ENCODE measurements at regions not wholly inside any gene's neighbourhood (a gene's known extent, or its start where the extent isn't known, plus 50 kb on each side); places are given as distances from the start of the nearest gene placed in this dataset.

GRCh38 chr16:85293904-85294642 is 181.8 kb upstream of the CIBAR2 start:
- no peak for DNase-seq (ENCODE audit: low read depth)

DNA sequence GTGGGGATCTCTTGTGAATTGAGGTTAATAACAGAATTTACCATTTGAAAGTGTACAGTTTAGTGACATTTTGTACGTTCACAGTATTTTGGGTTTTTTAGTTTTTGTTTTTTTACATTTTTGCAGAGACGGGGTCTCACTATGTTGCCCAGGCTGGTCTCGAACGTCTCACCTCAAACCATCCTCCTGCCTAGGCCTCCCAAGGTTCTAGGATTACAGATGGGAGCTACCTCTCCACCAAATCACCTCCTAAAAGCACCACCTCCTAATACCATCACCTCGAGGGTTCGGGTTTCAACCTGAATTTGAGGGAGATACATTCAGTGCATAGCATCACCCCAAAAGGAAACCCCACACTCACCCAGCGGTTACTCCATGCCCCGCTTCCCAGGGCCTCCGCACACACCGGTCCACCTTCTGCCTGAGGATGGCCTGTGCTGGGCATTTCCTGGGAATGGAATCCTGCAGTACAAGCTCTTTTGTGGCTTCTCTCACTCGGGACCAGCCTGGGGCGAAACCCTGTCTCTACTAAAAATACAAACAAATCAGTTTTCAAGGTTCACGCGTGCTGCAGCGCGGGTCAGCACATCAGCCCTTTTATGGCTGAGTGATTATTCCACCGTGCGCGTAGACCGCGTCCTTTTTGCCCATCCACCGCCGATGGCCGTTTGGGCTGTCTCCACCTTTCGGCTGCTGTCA is 182.7 kb upstream of the CIBAR2 start:
- DNase-seq (ENCODE audit: low read depth) = no peak

- no peak for DNase-seq (ENCODE audit: low read depth)
Measured at GRCh38 chr16:85296859-85297660, 184.8 kb upstream of the CIBAR2 start.

DNA sequence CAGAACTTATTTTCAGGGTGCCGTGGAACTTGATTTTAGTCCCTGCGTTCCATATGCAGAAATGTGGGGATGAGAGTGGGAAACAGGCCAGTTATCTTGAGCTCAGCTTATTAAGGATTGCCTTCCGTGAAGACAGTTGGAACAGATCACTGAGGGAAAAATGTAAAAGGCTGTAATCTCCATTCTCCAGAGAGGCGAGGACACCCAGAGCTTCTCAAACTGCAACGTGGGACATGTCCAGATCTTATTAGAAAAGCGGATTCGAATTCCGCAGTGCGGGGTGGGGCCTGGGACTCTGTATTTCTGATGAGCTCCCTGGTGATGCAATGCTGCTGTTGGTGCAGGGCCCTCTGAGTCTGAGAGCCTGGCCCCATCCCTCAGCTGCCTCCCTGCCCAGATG is 185.6 kb upstream of the CIBAR2 start:
- no peak for DNase-seq (ENCODE audit: low read depth)

- DNase-seq (ENCODE audit: low read depth) = no peak
Measured at GRCh38 chr16:85300406-85300968, 188.2 kb upstream of the CIBAR2 start.

DNA sequence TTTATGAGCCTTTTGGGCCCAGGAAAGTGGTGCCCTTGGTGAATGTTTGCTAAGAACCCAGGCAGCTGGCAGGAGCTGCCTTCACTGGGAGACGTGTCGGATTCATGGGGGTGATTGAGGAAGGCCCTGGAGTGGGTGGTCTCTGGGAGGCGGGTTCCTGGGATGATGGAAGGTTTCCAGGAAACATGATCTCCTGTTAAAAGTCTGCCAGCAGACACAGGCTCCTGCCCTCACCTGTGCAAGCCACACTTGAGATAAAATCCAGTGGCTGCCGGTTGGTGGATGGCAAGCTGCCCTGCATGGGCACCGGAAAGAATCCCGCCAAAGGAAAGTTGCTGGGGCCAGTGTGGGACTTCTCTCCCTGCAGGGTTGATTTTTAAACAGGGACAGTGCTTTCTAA is 189.0 kb upstream of the CIBAR2 start:
- no peak for DNase-seq (ENCODE audit: low read depth)

GRCh38 chr16:85302018-85302847 is 190.0 kb upstream of the CIBAR2 start:
- no peak for DNase-seq (ENCODE audit: low read depth)

- no peak for DNase-seq (ENCODE audit: low read depth)
Measured at GRCh38 chr16:85302848-85303353, 190.6 kb upstream of the CIBAR2 start.

DNA sequence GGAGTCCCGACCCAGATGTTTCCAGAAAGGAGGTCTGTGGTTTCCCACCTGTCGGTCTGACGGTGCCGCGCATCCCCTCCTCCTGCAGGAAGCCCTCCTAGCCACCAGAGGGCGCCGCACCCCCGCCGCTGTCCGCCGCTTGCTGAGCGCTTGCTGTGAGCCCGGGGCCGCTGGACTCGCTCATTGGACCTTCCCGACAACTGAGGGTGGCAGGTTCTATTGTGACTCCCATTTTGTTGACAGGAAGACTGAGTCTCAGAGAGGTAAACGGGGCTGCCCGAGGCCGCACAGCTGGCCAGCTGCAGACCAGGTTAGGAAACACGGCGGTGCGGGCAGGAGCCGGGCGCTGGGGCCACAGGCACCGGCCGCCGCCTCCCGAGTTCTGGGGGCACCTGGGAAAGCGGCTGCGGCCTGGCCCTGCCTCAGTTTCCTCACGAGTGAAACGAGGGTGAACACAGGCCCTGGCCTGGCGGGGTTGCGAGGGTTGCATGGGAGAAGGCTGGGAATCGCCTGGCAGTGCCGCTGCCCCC is 191.1 kb upstream of the CIBAR2 start:
- no peak for DNase-seq (ENCODE audit: low read depth)

GRCh38 chr16:85304337-85304736 is 192.1 kb upstream of the CIBAR2 start:
- DNase-seq (ENCODE audit: low read depth) = no peak

DNA sequence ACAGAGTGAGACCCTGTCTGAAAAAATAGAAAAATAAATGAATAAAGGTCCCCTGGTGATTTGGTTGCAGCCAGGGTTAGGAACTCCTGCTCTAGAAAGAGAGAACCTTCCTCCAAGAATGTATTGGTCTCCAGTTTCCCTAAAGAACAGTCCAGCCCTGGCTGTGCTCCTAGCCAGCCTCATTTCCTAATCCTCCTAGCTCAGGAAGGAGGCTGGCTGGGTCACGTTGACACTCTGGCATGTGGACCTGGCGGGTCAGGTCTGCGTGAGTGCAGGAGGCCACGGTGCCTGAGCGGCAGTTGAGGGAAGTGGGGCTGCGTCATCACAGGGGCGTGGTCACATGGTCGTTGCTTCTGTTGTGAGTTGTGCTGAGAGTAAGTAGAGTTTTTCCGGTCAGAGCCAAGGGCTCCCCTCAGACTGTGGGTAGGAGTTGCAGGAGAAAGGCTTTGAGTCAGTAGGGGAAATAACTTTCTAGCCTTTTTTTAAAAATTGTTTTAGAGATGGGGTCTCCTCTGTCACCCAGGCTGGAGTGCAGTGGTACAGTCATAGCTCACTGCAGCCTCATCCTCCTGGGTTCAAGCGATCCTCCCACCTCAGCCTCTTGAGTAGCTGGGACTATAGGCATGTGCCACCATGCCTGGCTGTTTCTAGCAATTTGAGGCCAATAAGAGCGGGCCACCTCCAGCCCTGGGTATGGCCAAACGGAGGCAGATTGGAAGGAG is 194.0 kb upstream of the CIBAR2 start:
- no peak for DNase-seq (ENCODE audit: low read depth)

- DNase-seq (ENCODE audit: low read depth) = no peak
Measured at GRCh38 chr16:85306793-85307551, 194.7 kb upstream of the CIBAR2 start.

- no peak for DNase-seq (ENCODE audit: low read depth)
Measured at GRCh38 chr16:85307552-85308364, 195.5 kb upstream of the CIBAR2 start.

GRCh38 chr16:85308611-85309540 is 196.6 kb upstream of the CIBAR2 start:
- no peak for DNase-seq (ENCODE audit: low read depth)

- no peak for DNase-seq (ENCODE audit: low read depth)
Measured at GRCh38 chr16:85309656-85310587, 197.7 kb upstream of the CIBAR2 start.

GRCh38 chr16:85310868-85311585 is 198.8 kb upstream of the CIBAR2 start:
- DNase-seq (ENCODE audit: low read depth) = no peak

Measured in HS-27A (cell line).